ENCODE measurements at regions not wholly inside any gene's neighbourhood (a gene's known extent, or its start where the extent isn't known, plus 50 kb on each side); places are given as distances from the start of the nearest gene placed in this dataset.

DNA sequence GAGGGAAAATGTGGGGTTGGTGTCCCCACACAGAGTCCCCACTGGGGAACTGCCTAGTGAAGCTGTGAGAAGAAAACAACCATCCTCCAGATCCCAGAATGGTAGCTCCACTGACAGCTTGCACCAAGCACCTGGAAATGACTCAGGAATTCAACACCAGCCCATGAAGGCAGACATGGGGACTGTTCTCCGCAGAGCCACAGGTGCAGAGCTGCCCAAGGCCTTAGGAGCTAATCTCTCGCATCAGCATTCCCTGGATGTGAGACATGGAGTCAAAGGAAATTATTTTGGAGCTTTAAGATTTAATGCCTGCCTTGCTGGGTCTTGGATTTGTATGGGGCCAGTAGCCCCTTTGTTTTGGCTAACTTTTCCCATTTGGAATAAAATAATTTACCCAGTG, 367.9 kb downstream of the FAM133A start:
- no peak overlapping the region for H3K27ac ChIP-seq
- TF ChIP-seq, protein P1, sequence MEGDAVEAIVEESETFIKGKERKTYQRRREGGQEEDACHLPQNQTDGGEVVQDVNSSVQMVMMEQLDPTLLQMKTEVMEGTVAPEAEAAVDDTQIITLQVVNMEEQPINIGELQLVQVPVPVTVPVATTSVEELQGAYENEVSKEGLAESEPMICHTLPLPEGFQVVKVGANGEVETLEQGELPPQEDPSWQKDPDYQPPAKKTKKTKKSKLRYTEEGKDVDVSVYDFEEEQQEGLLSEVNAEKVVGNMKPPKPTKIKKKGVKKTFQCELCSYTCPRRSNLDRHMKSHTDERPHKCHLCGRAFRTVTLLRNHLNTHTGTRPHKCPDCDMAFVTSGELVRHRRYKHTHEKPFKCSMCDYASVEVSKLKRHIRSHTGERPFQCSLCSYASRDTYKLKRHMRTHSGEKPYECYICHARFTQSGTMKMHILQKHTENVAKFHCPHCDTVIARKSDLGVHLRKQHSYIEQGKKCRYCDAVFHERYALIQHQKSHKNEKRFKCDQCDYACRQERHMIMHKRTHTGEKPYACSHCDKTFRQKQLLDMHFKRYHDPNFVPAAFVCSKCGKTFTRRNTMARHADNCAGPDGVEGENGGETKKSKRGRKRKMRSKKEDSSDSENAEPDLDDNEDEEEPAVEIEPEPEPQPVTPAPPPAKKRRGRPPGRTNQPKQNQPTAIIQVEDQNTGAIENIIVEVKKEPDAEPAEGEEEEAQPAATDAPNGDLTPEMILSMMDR (conservative IDR thresholded peaks at IDR 0.05): no peak
- TF ChIP-seq ZFX (IDR thresholded peaks at IDR 0.05): no peak

GRCh38 chrX:94045724-94046123, 371.7 kb downstream of the FAM133A start:
- H3K27ac ChIP-seq: no peak overlapping the region
- TF ChIP-seq, protein P1 (conservative IDR thresholded peaks at IDR 0.05): no peak
- no peak for TF ChIP-seq ZFX (IDR thresholded peaks at IDR 0.05)

GRCh38 chrX:94051926-94052325, 377.9 kb downstream of the FAM133A start:
- TF ChIP-seq, protein P1 (conservative IDR thresholded peaks at IDR 0.05): no peak
- no peak for TF ChIP-seq ZFX (IDR thresholded peaks at IDR 0.05)

GRCh38 chrX:94053575-94053974, 379.6 kb downstream of the FAM133A start:
- TF ChIP-seq, protein P1 (conservative IDR thresholded peaks at IDR 0.05): no peak
- no peak for TF ChIP-seq ZFX (IDR thresholded peaks at IDR 0.05)
- no peak overlapping the region for H3K27ac ChIP-seq

More at GRCh38 chrX:94051926-94052325, 377.9 kb downstream of the FAM133A start:
- H3K27ac ChIP-seq: no peak overlapping the region

- no peak overlapping the region for H3K27ac ChIP-seq
- TF ChIP-seq, protein P1 (conservative IDR thresholded peaks at IDR 0.05): no peak
- no peak for TF ChIP-seq ZFX (IDR thresholded peaks at IDR 0.05)
Observed at GRCh38 chrX:94057385-94057784, 383.4 kb downstream of the FAM133A start.

GRCh38 chrX:94058728-94059382, 384.8 kb downstream of the FAM133A start:
- TF ChIP-seq, protein P1 (conservative IDR thresholded peaks at IDR 0.05): peak; percentile 75
- TF ChIP-seq ZFX (IDR thresholded peaks at IDR 0.05): no peak
- H3K27ac ChIP-seq: no peak overlapping the region

DNA sequence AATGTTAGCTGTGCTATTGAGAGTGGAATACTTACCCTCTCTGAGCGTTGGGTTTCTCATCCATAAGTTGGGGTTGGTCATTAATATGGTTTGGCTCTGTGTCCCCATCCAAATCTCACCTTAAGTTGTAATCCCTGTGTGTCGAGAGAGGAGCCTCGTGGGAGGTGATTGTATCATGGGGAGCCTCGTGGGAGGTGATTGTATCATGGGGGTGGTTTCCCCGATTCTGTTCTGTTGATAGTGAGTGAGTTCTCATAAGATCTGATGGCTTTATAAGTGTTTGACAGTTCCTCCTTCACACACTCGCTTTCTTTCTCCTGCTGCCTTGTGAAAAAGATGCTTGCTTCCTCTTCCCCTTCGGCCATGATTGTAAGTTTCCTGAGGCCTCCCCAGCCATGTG, 391.1 kb downstream of the FAM133A start:
- TF ChIP-seq ZFX (IDR thresholded peaks at IDR 0.05): no peak
- H3K27ac ChIP-seq: no peak overlapping the region

GRCh38 chrX:94089149-94089548, 415.1 kb downstream of the FAM133A start:
- H3K27ac ChIP-seq: no peak overlapping the region
- TF ChIP-seq ZFX (IDR thresholded peaks at IDR 0.05): no peak
